Activated naive CD8-positive, alpha-beta T cell treated with anti-CD3 and anti-CD28 coated beads, Interleukin-2, amount 50 U/mL, for 24 hours (primary cell): ENCODE measurements at regions not wholly inside any gene's neighbourhood (a gene's known extent, or its start where the extent isn't known, plus 50 kb on each side); places are given as distances from the start of the nearest gene placed in this dataset.
"Not testable (repeated sequence)": the region's sequence is repeated elsewhere in the genome, so short reads cannot be mapped to it uniquely, and the experiment has no call there.

ENCODE experiments used
- ATAC-seq: fragments of 150-1000 bp; cut with Tn5 transposase; one replicate; pipeline ENCODE4 v1.10.0; 2021
- DNase-seq: peaks from one replicate; pipeline ENCODE4 v3.0.0; 2021
- H3K27ac Mint-ChIP-seq: one replicate; pipeline ENCODE4 v1.8.0; 2021; ENCODE audit warnings: mild to moderate bottlenecking, mixed read lengths
- H3K27me3 Mint-ChIP-seq: one replicate; pipeline ENCODE4 v1.8.0; 2021; ENCODE audit warnings: mixed read lengths
- H3K36me3 Mint-ChIP-seq: one replicate; pipeline ENCODE4 v1.8.0; 2021; ENCODE audit warnings: low read depth, mixed read lengths
- H3K4me1 Mint-ChIP-seq: one replicate; pipeline ENCODE4 v1.8.0; 2021; ENCODE audit warnings: mixed read lengths
- H3K4me3 Mint-ChIP-seq: one replicate; pipeline ENCODE4 v1.8.0; 2021; ENCODE audit warnings: mild to moderate bottlenecking, moderate library complexity, mixed read lengths
- H3K9me3 Mint-ChIP-seq: one replicate; pipeline ENCODE4 v1.8.0; 2021; ENCODE audit warnings: mixed read lengths

DNA sequence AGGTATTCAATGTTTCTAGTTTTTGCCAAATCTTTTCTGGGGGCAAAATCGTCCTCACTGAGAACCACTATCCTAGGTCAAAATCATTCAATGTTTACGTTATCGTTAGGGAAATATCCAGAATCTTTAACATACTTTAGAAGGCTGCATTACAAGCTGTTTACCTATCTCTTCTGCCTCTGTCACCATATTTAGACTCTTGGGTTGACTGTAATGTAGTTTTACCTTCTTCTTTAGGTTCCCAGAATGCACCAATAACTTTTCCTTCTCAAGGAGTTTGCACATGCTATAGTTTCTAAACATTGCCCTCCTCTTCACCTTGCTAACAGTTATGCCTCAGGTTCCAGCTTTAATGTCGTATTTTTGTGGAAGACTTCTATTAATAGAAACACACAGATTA lies 1185.5 kb upstream of the ADGRB3 start:
- no peak overlapping the region for H3K27ac Mint-ChIP-seq
- H3K36me3 Mint-ChIP-seq: no peaks in the 10 kb centered on the region
- ATAC-seq (no peak), DNase-seq (no peak)
- no peaks in the 10 kb centered on the region for H3K27me3 Mint-ChIP-seq
- peaks cover 11% of the 10 kb centered on the region for H3K9me3 Mint-ChIP-seq
- H3K4me1 Mint-ChIP-seq: no peaks in the 10 kb centered on the region
- no peak overlapping the region for H3K4me3 Mint-ChIP-seq

DNA sequence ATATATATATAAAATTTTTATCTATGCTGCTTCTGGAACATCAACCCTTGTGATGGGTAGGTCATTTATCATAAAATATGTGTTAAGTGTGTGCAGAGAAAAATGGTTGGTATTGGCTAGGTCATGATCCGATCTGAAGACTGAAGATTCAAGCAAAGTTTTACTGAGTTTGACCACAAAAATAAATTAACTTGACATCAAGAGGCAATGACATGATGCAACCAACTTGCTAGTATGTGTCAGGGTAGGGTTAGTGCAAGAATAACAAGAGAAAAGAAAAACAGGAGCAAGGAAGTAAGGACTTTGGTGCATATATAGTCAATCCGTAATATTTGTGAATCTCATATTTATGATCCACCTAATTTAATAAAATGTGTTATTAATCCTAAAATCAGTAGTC lies 1202.0 kb upstream of the ADGRB3 start:
- Mint-ChIP-seq H3K36me3 (no peaks in the 10 kb centered on the region), H3K9me3 (no peaks in the 10 kb centered on the region), H3K27ac (no peak overlapping the region), H3K4me1 (no peaks in the 10 kb centered on the region), H3K4me3 (no peak overlapping the region), H3K27me3 (no peaks in the 10 kb centered on the region)
- no peak for ATAC-seq
- no peak for DNase-seq

DNA sequence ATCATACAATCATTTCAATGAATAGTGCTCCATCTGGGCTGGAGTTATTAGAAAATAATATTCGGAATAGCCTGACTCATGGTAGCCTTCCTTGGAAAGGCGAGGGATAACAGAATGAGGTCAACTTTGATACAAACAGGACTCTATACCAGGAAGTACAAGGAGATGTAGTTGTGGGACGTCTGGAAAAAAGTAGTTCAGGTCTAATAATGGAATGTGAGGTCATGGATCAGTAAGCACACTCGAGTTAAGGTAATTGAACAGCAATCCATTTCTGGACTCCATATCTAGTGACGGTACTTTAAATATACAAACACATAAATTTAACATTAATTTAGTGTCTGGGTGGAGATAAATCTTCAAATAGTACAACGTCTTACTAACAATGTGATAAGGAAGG lies 1204.0 kb upstream of the ADGRB3 start:
- no peaks in the 10 kb centered on the region for H3K27me3 Mint-ChIP-seq
- DNase-seq (no peak), ATAC-seq (no peak)
- no peaks in the 10 kb centered on the region for H3K4me1 Mint-ChIP-seq
- peaks cover 4% of the 10 kb centered on the region for H3K9me3 Mint-ChIP-seq
- no peaks in the 10 kb centered on the region for H3K36me3 Mint-ChIP-seq
- no peak overlapping the region for H3K27ac Mint-ChIP-seq
- H3K4me3 Mint-ChIP-seq: no peak overlapping the region

DNA sequence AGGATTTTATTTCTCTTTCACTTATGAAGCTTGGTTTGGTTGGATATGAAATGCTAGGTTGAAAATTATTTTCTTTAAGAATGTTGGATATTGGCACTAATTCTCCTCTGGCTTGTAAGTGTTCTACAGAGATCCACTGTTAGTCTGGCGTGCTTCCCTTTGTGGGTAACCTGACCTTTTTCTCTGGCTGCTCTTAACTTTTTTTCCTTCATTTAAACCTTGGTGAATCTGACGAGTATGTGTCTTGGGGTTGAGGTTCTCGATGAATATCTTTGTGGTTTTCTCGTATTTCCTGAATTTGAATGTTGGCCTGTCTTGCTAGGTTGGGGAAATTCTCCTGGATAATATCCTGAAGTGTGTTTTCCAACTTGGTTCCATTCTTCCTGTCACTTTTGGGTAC lies 1208.4 kb upstream of the ADGRB3 start:
- not testable (repeated sequence) for H3K27me3 Mint-ChIP-seq, H3K27ac Mint-ChIP-seq, H3K4me3 Mint-ChIP-seq, H3K4me1 Mint-ChIP-seq, DNase-seq, H3K36me3 Mint-ChIP-seq, ATAC-seq
- peaks cover 13% of the 10 kb centered on the region for H3K9me3 Mint-ChIP-seq

DNA sequence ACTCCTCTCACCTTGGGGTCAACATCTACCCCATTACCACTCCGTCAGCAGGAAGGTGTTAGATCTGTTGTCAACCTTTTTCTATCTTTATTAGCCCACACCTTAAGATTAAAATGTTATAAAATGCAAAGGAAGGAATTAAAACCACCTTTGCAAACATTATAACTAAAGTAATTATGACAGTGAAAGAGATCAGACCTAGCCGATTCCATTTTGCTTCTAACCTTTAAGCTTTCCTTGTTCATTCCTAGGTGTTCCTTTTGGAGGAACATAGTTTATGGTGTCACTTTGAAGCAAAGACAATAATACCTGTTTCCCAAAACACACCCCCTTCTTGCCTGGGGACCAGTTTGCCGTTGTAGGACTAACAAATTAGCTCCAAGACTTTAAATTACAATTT lies 1223.0 kb upstream of the ADGRB3 start:
- H3K9me3 Mint-ChIP-seq: peaks cover 5% of the 10 kb centered on the region
- H3K4me1 Mint-ChIP-seq: no peaks in the 10 kb centered on the region
- ATAC-seq: no peak
- DNase-seq: no peak
- no peak overlapping the region for H3K4me3 Mint-ChIP-seq
- no peaks in the 10 kb centered on the region for H3K36me3 Mint-ChIP-seq
- H3K27me3 Mint-ChIP-seq: no peaks in the 10 kb centered on the region
- H3K27ac Mint-ChIP-seq: no peak overlapping the region

DNA sequence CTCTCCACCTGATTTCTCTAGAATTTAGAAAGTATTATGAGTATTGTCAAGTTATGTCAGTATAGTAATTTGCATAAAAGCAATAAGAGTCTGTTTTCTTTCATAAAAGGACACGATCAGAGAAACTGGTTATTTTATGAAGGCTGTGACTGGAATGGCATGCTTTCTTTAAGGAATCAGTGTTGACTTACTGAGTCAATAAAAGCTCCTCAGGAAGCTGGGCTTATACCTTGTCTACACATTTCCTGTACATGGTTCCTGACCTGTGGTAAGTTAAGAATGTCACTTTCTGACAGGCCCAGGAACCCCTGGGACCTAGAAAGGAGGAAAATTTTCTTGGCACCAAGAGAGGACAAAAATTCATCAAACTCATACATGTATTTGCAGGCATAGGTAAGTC lies 1224.0 kb upstream of the ADGRB3 start:
- H3K27ac Mint-ChIP-seq: no peak overlapping the region
- no peak for ATAC-seq
- no peak overlapping the region for H3K4me3 Mint-ChIP-seq
- H3K36me3 Mint-ChIP-seq: no peaks in the 10 kb centered on the region
- no peaks in the 10 kb centered on the region for H3K27me3 Mint-ChIP-seq
- DNase-seq: no peak
- no peaks in the 10 kb centered on the region for H3K4me1 Mint-ChIP-seq
- H3K9me3 Mint-ChIP-seq: peaks cover 5% of the 10 kb centered on the region

DNA sequence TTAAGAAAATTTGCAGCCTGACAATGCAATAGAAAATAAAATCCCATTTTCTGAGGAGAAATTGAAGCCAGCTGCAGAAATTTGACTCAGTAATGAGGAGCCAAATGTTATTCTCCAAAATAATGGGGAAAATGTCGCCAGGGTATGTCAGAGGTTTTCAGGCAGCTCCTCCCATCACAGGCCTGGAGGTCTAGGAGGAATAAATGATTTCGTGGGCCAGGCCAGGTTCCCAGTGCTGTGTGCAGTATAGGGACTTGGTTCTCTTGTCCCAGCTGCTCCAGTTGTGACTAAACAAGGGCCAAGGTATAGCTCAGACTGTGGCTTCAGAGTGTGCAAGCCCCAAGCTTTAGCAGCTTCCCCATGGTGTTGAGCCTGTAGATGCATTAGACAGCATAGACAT lies 1240.8 kb upstream of the ADGRB3 start:
- Mint-ChIP-seq H3K27me3 (no peaks in the 10 kb centered on the region), H3K4me3 (no peak overlapping the region), H3K9me3 (peaks cover 9% of the 10 kb centered on the region), H3K27ac (no peak overlapping the region), H3K36me3 (no peaks in the 10 kb centered on the region), H3K4me1 (no peaks in the 10 kb centered on the region)
- DNase-seq: no peak
- no peak for ATAC-seq

DNA sequence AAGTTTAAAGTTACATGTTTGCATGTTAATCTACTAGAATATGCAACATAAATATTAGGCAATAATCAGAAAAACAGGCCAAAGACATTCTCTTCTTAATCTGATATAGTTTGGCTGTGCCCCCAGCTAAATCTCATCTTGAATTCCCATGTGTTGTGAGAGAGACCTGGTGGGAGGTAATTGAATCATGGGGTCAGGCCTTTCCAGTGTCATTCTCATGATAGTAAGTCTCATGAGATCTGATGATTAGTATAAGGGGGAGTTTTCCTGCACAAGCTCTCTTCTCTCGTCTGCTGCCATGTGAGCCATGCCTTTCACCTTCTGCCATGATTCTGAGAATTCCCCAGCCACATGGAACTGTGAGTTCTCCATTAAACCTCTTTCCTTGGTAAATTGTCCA lies 1241.7 kb upstream of the ADGRB3 start:
- peaks cover 9% of the 10 kb centered on the region for H3K9me3 Mint-ChIP-seq
- H3K36me3 Mint-ChIP-seq: no peaks in the 10 kb centered on the region
- H3K27me3 Mint-ChIP-seq: no peaks in the 10 kb centered on the region
- no peaks in the 10 kb centered on the region for H3K4me1 Mint-ChIP-seq
- no peak overlapping the region for H3K27ac Mint-ChIP-seq
- no peak overlapping the region for H3K4me3 Mint-ChIP-seq
- DNase-seq: no peak
- ATAC-seq: no peak

DNA sequence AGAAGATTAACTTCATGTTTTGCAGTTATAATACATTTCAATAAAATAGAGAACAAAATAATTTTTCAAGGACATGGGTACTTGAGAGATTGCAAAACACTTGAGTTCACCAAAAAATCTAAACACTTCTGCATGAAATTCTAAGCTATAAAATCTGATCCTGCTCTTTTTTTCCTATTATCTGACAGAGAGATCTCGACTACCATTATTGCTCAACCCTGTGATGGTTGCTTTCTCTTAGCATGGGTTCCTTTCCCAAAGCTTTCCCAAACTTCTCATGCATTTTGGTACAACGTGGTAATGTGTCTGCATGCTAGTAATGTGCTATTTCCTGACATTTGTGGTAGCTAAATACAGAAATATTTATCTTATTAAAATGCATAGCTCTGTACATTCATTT lies 1243.1 kb upstream of the ADGRB3 start:
- ATAC-seq (no peak), DNase-seq (no peak)
- Mint-ChIP-seq H3K4me3 (no peak overlapping the region), H3K9me3 (peaks cover 9% of the 10 kb centered on the region), H3K27ac (no peak overlapping the region), H3K27me3 (no peaks in the 10 kb centered on the region), H3K4me1 (no peaks in the 10 kb centered on the region), H3K36me3 (no peaks in the 10 kb centered on the region)

DNA sequence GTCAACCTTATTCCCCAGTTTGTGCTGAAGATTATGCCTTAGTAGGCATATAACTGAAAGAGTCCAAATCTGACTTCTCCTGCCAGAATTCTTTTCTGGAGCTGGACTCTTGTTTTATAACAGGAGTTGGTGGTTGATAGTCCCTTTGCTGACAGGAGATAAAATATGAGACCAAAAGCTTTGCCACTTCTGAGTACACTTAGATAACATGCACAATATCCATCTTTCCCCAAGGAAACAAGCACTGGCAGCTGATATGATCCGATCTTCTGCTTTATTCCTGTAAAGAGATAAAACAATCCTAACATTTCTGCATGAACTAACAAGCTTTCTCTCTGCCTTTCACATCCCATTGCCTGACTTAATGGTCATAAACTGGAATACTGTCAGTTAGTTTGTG lies 1265.4 kb upstream of the ADGRB3 start:
- Mint-ChIP-seq H3K27me3 (no peaks in the 10 kb centered on the region), H3K4me3 (no peak overlapping the region), H3K4me1 (no peaks in the 10 kb centered on the region), H3K27ac (no peak overlapping the region), H3K36me3 (no peaks in the 10 kb centered on the region), H3K9me3 (no peaks in the 10 kb centered on the region)
- DNase-seq: no peak
- ATAC-seq: no peak

DNA sequence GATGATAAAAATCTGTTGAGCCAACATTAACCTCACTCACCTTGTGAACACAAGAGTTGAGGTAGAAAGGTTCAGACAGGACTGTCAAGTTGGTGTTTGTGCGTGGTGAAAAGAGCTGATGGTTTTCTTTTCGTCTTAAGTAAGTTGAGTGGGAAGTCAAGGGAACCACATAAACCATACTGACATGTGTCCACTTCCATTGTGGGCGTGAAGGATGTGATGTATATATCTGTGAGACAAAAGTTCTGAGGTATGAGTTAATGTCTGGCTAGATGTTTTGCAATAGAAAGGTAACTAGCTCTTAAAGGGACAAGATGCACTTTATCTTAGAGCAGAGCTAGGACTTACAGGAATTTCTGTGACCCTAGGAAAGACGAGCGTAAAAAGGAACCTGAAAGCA lies 1272.1 kb upstream of the ADGRB3 start:
- Mint-ChIP-seq H3K4me3 (no peak overlapping the region), H3K9me3 (no peaks in the 10 kb centered on the region), H3K27me3 (no peaks in the 10 kb centered on the region), H3K36me3 (no peaks in the 10 kb centered on the region), H3K4me1 (peaks cover 2% of the 10 kb centered on the region), H3K27ac (no peak overlapping the region)
- DNase-seq (no peak), ATAC-seq (no peak)

DNA sequence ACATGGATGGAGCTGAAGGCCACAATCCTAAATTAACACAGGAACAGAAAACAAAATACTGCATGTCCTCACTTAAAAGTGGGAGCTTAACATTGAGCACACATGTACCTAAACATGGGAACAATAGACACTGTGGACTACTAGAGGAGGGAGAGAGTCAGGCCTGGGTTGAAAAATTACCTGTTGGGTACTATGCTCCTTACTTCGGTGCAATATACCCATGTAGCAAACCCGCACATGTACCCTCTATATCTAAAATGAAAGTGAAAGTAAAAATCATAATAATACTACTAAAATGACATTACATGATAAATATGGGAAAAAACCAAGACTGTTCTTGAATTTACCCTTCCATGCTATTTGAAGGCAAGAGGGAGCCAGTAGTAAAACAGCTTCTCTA lies 1273.8 kb upstream of the ADGRB3 start:
- no peaks in the 10 kb centered on the region for H3K27me3 Mint-ChIP-seq
- ATAC-seq (no peak), DNase-seq (no peak)
- H3K9me3 Mint-ChIP-seq: no peaks in the 10 kb centered on the region
- no peaks in the 10 kb centered on the region for H3K36me3 Mint-ChIP-seq
- no peak overlapping the region for H3K4me3 Mint-ChIP-seq
- H3K27ac Mint-ChIP-seq: no peak overlapping the region
- peaks cover 2% of the 10 kb centered on the region for H3K4me1 Mint-ChIP-seq

DNA sequence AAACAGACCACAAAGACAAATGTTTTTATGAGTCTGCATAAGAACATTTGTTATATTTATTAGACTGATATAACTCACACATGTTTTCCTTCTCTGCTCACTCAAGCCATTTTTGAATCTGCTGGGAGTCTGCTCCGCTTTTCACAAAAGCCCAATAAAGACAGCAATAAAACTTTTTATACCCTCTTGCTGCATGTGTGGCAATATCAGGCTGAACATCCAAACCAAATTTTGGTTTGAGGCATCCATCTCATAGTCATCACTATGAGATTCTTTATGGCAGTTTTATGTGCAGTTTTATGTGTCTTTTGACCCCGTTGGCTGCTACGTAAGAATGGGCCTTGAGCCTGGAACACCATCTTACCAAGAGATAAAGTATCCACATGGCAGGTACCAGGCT lies 1276.8 kb upstream of the ADGRB3 start:
- no peaks in the 10 kb centered on the region for H3K36me3 Mint-ChIP-seq
- no peak for DNase-seq
- no peaks in the 10 kb centered on the region for H3K27me3 Mint-ChIP-seq
- peaks cover 5% of the 10 kb centered on the region for H3K9me3 Mint-ChIP-seq
- no peak overlapping the region for H3K27ac Mint-ChIP-seq
- H3K4me3 Mint-ChIP-seq: no peak overlapping the region
- ATAC-seq: no peak
- H3K4me1 Mint-ChIP-seq: peaks cover 2% of the 10 kb centered on the region

DNA sequence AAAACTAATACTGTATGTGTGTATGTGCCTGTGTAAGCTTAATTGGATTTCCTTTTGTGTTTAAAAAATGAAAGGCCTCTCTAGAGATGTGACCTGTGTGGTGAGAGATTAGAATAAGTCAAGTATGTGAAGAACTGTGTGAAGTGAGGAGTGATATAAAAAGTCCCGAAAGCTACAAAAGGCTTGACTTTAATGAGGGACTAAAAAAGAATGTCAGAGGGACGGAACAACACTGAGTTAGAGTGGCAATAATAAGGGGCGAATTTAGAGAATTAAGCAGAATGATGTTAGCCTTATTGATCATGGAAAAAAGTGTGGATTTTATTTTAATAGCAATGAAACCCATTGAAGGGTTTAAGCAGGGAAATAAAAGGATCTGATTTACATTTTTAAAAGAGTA lies 1281.2 kb upstream of the ADGRB3 start:
- DNase-seq (no peak), ATAC-seq (no peak)
- Mint-ChIP-seq H3K4me1 (no peaks in the 10 kb centered on the region), H3K27ac (no peak overlapping the region), H3K9me3 (peaks cover 9% of the 10 kb centered on the region), H3K27me3 (no peaks in the 10 kb centered on the region), H3K36me3 (no peaks in the 10 kb centered on the region), H3K4me3 (no peak overlapping the region)

DNA sequence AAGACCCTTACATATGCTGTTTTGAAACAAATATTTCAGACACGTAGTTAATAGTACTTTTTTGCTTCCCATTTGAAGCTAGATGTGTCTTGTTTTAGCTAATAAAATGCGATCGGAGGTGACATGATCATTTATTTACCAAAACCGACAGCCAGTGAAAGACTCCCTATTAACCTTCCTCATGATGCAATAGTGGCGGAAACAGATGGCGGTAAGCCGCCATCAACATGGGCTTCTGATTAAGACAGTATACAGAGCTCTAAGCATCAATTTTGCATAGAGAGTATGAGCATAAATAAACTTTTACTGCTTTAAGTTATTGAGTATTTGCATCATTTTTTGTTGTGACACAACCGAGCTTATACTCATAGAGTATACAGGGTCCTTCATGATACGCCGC lies 1282.4 kb upstream of the ADGRB3 start:
- DNase-seq: no peak
- Mint-ChIP-seq H3K27ac (no peak overlapping the region), H3K4me3 (no peak overlapping the region), H3K36me3 (no peaks in the 10 kb centered on the region), H3K4me1 (no peaks in the 10 kb centered on the region), H3K9me3 (peaks cover 9% of the 10 kb centered on the region), H3K27me3 (no peaks in the 10 kb centered on the region)
- ATAC-seq: no peak

DNA sequence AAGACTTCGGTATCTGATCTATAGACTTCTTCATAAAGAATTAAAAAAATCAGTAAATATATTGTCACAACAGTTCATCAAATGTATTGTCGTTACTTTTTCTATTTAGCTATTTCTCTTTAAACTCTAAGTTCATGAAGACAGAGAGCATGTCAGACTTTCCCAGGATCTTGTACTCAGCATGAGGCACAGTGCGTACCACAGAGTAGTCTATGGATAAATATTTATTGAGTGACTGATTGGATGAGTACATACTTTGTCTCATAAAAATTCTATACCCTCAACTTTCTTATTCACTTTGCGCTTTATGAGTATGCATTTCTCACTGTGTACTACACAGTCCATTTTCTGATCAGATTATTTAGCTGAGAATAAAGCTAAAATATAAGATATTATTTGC lies 1284.4 kb upstream of the ADGRB3 start:
- Mint-ChIP-seq H3K36me3 (no peaks in the 10 kb centered on the region), H3K27me3 (no peaks in the 10 kb centered on the region), H3K4me3 (no peak overlapping the region), H3K9me3 (peaks cover 14% of the 10 kb centered on the region), H3K27ac (no peak overlapping the region), H3K4me1 (no peaks in the 10 kb centered on the region)
- no peak for DNase-seq
- no peak for ATAC-seq
